ENCODE measurements at regions not wholly inside any gene's neighbourhood (a gene's known extent, or its start where the extent isn't known, plus 50 kb on each side); places are given as distances from the start of the nearest gene placed in this dataset.

DNA sequence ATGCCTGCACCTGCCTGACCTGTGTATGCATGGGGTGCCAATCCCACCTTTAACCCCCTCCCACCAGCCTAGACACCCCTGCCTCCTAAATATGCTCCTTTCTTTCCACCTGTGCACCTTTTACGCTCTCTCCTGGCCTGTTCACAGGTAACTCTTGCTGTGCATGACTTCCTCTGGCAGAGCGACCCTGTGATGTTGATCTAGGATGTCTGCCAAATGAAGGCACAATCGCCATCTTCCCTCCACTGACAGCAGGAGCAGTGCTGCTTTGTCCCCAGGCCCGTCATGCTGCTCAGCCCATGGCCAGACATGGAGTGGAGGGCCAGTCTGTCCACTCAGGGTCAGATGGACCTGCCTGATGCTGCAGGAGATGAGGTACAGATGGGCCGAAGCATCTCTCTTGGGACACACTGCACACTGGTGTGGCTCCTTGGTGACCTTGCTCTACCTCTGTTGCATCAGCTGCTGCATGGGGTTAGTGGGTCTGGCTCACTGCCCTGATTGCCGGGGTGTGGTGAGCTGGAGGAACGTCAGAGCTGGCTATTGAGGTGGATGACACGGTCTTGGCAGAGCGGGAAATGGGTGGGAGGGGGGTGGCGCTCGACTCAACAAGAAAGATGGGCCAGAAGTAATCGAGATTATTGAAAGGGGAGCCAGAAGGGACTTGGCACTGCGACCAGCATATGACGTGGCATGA lies 101.7 kb upstream of the PITX1 start:
- peak in 2 of 3 donors; percentile 38 to 53 for DNase-seq

DNA sequence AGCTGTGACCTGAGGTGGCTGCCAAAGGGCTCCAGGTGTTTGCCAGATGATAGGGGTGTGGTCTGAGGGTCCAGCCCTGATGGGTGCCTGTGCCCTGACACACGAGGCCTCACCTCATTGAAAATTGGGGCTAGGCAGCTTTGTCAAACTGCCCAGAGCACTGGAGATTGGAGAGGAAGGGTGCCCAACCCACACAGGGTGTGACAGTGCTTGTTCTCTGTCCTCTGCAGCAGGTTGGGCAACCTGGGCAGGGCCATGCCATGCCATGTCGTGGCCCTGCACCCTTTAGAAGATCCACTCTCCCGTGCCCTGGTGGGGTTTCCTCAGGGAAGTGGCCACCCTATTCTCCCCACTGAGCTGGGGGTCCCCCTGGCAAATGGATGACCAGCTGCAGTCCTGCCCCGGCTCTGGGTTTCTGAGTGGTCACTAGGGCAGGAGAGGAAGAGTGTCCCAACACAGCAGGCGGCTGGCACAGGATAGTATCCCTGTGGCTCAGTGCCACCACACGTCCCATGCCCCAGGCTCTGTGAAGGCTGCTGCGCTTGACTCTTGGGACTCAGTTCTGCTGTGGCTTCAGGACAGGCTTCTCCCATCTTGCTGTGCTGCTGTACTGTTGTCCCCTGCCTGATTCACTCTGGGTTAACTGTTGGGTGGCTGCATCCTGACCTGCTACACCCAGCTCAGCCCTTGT lies 100.8 kb upstream of the PITX1 start:
- DNase-seq, result no peak

DNA sequence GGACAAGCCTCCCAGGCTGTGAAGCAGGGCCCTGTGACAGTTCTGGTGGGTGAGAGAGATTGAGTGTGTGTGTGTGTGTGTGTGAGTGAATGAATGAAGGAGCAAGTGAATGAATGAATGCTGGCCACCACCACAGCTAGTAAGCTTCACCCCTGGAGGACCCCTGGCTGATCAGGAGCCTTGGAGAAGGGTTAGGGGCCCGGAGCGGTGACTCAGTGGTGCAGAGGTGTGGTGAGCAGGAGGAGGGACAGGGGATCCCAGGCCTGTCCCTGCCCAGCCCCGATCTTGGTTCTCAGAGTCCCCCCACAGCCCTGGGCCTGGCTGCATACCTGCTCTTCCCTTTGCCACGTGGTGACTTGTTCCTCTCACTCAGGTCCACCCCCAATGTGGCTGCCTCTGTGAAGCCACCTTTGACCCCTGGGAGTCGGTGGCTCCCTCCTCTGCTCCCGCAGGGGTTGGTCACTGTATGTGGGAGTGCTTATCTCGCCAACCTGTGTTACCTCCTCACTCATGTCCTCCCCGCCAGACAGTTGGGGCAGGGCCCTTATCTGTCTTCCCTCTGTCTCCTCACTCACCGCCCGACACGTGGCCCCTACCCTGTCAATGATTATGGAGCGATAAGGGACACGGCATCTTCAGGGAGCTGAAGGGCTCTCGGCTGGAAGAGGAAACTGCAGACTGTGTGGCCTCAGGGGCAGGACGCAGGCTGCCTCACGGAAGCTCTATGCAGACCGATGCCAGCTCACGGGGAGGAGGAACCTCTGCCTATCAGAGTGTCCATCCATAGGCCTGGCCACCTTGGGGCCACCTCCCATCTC lies 99.9 kb upstream of the PITX1 start:
- peak in 1 of 3 donors; percentile 30 for DNase-seq

DNA sequence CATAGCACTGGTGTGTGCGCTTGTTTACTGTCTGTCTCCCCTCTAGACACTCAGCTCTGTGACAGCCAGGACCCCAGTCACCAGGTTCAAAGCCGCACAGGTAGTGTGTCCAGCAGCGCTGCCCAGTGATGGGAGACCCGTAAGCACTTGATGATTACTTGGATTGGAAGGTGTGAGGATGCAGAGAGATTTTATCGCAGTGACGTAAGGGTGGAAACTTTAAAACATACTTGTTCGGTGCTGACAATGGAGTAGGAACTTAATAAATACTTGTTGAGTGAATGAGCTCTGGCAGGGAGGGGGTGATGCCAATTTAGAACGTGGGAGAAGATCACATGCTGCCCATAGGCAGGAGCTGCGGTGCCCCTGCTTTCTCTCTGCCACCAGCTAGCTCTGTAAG lies 99.2 kb upstream of the PITX1 start:
- no peak for DNase-seq

DNA sequence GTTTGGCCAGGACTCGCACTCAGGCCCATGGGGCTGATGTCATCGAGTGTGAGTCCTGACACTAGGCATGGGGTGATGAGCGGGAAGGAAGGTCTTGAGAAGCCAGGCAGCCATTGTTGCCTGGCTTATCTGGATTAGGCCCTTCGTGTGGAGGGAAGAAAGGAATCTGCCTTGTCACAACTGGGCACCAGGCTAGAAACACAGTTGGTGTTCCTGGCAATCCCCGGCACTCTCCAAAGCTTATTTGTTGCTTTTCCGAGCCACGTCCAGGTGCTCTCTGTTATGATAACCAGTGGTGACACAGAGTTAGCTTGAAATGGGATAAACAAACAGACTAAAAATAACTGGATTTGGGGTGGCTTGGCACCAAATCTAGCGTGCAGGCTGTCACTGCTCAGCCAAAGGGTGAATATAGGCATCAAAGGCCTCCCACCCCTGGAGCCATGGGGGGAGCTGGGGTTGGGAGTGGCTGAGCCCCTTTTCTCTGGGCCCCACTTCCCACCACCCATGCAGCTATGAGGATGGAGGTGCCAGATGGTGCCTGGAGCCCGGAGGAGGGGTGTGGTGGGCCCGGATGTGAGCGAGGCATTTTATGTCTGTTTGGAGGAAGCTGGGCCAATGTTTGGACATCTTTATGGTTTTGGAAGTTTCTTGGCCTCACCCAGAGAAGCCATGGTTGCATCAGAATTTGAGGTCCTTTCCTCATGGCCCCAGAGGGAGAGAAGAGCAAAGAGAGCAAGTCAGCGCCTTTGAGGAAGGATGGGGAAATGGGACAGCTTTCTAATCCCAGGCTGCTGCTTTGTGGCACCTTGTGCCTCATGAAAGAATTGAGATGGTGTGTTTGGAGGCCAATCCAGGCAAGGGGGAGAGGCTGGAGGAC lies 98.0 kb upstream of the PITX1 start:
- DNase-seq, result peak; percentile 28 to 55 (median 33)

DNA sequence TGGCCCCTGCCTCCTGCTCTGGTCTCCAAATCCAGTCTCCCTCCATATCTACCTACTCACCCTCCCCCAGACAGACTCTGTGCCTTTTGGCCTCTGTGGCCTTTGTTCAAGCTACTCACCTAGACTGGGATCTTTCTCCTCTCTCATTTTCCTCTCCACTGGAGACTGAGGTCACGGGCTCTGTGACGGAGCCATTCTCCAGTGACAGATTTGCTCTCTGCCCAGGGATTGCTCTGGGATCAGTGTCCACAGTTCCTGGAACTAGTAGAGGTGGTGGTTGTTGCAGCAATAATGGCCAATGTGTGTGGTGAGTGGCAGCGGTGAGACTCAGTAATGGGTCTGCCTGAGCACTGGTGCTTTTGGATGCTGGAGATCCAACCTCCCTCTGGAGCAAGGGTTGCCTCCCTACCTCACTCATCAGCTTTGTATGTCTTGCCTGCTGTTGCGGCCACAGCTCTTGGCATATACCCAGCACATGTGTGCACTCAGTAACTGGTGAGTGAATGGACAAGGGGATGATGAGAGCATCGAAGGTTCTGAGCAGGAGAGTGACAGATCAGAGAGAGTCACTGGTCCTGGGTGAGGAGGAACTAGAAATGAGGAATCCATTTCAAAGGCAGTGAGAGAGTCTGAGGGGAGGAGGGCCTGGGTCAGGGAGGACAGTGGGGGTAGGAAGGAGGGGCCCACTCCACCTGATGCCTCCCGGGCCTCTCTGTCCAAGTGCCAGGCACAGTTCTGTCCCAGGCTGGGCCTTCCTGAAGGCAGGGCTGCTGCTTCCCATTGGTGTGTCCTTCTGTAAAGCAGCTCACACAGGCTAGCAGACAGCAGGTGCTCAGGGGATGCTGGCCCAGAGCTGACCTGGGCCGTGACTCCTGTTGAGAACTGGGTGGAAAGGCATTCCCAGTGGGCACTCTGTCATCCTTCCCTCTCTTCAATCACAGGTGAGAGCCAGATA lies 96.5 kb upstream of the PITX1 start:
- DNase-seq, result peak in 2 of 3 donors; percentile 38 to 44

DNA sequence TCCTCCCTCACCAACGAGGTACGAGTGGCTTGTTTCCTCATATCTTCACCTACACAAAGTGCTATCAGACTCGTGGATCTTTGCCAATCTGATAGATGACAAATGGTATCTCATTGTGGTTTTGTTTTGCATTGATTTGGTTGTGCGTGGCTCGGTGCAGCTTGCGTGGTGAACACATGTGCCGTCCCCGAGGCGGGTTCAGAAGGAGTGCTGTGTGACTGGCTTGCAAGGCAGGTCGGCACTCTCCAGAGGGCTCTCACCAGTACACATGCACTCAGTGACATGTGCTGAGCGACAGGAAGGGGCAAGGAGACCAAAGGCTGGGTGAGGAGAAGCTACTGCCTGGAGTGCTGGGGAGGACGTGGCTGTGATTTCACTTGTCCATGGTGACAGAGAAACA lies 95.3 kb upstream of the PITX1 start:
- DNase-seq, result no peak

DNA sequence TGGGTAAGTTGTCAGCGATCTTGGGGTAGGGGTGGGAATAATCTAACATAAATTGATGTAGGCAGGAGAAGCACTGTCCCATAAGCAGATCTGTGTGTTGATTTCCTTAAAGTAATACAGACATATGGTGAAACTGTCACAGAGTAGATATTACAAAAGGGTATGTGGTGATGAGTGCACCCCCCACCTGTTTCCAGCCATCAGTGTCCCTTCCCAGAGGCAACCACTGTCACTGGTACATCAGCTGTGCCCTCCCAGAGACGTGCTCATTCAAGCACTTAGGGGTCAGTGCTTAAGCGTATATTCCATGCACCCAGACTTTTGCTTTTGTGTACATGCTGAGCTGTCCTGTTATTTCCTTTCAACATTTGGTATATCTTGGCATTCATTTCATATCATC lies 94.3 kb upstream of the PITX1 start:
- DNase-seq, result no peak

DNA sequence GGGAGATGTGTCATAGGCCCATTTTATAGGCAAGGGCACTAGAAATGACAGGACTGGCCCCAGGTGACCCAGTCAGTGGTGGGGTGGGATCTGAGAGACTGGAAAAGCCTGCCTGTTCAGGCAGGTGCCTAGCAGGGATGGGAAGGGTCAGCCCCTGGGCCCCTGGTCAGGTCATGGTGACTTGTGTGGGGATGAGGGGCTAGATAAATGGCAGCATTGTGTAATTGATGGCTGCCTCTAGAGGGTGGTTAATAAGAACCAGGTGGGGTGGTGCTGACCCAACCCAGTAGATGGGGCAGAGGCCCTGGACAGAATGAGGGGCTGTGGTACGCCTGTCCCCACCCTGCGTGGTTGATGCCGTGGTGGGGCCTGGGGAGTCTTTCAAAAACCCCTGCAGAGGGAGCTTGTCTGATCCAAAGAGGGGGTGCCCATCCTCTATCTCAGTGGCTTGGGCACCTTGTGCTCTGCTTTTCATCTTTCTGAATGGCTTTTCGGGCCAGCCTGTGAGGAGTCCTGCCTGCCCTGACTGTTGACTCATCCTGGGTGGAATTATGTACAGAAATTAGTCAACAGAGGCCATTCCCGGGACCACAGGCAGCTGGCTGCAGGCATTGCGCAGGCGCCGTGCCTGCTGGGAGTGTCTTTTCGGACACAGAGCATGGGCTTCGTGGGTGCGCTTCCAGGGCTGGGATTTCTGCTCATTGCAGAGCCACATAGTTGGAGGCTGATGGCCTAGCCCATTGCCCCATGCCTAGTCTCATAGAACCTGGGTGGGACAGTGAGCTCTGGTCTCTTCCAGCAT lies 93.6 kb upstream of the PITX1 start:
- no peak for DNase-seq

DNA sequence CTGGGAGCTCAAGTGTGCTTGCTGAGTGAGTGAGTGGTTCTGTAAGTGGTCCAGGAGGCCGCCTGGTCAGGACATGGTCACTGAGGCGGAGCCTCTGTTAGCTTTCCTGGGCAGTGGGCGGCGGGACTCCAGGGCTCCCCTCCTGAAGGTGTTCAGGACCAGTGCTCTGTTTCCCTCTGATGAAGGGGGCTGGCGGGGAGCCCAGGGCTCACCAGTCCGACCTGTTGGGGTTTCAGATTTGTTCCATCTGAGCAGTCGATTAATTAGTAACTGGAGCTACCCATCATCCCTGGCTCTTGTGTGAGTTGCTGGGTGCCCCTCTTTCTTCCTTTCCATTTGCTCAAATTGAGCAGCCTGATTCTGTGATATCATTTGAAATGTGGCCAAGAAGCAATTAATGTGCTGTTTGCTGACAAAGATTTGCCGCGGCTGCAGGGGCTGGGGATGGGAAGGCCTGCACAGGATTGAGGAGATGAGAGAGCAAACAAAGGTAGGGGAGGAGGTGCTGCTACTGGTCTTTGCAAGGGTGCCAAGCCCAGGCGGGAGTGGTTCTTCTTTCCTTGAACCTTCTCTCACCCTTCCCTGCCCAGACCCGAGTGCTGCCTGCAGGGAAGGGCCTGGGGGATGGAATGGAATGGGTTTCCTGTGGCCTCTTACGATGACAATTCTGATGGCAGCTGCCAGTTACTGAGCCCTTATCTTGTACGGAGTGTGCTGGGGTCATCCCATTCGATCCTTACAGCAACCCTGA lies 92.8 kb upstream of the PITX1 start:
- no peak for DNase-seq

DNA sequence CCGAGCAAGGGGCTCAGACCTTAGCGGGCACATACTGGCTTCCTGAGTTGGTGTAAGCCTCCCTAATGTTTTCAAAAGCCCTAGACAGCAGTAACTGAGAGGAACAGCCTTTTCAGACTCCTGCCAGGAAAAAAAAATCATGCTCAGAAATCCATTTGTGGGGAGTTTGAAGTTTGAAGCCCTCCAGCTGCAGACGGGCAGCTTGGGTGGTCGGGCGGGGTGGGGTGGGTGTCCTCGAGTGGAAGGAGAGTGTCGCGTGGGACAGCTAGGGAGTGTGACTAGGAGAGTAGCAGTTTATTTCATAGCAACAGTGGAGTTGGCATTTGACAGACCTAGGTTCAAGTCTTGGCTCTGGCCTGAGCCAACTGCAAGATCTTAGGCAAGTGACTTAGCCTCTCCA lies 90.7 kb upstream of the PITX1 start:
- DNase-seq, result no peak

DNA sequence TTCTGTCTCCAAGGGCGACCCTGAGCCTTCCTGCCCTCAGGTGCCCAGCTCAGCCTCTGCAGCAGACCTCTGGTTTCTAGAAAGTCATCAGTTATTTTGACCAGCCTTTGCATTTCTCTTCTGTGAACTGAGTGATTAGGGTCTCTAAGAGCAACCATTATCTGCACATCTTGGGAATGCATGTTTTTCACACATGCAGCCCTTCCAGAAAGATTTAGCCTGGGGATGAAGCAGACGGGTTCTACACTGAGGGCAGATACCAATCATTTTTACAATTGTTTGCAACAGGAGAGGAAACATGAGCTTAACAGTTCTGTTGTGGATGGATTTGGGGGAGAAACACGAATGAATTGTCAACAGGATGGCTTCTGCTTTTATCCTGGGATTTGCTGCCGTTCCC lies 90.1 kb upstream of the PITX1 start:
- DNase-seq, result no peak

DNA sequence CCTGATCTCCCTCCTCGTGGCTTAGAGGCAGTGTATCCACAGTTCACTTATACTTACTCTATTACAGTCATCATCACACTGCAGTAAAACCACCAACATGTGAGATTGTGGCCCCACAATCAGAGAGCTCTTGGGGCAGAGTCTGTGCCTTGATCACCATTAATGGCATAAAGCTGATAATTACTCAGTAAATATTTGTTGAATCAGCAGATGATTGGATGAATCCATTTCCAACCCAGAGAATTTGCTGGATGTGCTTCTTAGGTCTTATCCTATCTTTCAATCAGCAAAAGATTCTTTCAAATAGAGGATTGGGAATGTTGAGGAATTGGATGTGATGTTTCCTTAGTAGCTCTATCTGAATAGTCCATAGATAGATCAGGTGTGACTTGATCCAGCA lies 88.8 kb upstream of the PITX1 start:
- no peak for DNase-seq

DNA sequence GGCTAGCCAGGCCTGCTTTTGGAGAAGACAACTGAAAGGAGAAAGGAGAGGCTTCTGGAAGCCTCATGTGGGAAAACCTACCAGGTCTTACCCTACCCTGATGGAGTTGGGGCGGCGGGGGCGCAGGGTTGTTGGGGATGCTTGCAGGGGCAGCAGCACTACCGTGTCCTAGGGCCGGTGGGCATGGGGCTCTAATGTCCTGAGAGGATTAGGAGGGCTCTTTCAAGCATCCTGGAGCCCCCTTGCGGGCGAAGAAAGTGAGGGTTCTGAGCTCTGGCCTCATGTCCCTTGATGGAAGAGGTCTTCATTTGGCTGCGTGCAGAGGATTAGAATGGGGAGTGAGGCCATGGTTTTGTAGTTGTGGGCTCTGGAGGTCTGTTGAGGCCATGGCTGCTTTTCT lies 86.9 kb upstream of the PITX1 start:
- no peak for DNase-seq

DNA sequence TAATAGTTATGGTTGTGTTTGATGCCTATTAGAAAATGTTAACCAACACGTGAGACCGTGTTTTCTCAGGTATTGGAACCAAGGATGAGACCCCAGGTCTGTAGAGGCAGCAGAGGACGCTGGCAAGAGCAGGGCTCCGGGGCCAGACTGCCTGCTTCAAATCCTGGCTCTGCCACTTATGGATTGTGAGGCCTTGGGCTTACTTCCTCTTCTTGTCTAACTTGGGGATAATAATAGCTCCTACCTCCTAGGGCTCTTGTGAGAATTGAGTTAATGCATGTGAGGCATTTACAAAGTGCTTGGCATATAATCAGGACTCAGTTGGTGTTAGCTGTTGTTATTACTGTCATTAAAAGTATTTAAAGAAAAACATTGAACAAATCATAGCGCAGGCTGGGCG lies 85.5 kb upstream of the PITX1 start:
- DNase-seq, result peak; percentile 33 to 41 (median 41)

DNA sequence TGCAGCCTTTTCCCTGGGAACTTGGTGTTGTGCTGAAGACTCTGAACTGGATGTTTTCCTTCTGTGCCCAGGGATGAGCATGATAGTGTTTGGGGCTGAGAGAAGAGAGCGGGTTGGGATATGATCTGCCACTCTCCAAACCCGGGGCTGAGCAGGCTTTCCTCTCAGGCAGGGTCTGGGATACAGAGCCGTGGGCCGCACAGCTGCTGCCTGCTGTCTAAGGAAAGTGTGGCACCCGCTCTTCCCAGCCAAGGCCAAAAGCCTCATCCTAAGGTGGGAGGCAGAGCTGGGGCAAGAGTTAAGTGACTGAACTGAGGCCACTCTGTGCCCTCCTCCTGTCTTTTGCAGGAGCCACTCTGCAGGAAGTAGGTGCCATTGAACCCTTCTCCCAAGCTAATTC lies 83.6 kb upstream of the PITX1 start:
- DNase-seq, result no peak

DNA sequence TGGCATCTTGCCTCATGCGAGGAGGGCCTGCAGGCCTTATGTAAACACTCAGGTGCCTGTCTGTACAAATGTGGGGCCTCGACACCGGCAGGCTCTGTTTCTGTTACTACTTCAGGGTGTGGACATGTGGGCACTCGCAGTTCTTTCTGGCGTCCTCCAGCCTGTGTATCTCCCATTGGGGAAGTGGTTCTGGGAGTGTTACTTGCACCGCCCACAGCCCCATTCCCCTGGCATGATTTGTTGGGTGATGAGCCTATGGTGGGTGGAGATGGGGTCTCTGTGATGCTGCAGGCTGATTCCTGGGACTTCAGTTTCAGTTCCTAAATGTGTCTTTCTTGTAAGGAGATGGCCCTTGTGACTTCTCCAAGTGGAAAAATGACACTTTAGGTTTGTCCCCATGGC lies 82.1 kb upstream of the PITX1 start:
- DNase-seq, result peak; percentile 87 to 94 (median 90)

DNA sequence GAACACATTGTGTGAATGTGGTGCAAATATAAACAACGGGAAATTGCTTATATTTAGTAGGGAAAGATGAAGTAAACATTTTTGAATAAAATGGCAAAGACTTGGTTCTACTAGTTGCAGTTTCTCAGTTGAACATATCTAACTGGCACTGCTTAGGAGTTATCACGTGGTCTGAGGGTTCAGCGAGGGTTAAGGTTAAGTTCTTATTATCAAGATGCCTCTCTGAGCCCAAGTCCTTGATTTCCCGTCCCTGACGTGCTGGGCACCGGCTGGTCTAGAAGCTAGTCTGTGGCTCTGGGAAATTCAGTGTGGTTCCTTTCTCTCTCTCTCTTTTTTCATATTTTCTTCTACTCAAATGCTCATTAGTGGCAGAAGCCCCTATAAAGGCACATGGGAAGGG lies 81.6 kb upstream of the PITX1 start:
- DNase-seq, result no peak

DNA sequence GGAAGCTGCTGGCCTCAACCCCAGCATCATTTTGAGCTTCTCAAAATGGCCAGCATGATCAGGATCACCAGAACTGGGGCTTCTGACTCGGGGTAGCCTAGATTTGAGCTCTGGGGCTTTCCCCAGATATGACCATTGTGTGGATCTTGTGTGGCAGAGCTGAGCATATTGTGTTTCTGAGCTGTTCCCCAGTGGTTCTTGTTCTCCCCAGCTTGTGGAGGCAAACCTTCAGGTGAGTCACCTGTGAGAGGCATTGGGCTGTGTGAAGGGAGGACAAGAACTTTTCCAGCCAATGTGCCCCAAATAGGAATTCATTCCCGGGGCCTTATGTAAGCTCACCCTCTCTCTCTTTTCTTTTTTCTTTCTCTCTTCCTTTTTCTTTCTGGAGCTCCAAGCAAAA lies 80.7 kb upstream of the PITX1 start:
- peak in 1 of 3 donors; percentile 24 for DNase-seq

Data from suppressor macrophage treated with lipopolysaccharide for 1 hour (primary cell).